CD4-positive, alpha-beta T cell treated with Interleukin-2 at 100 ng/mL for 4 hours (primary cell): ENCODE measurements at regions not wholly inside any gene's neighbourhood (a gene's known extent, or its start where the extent isn't known, plus 50 kb on each side); places are given as distances from the start of the nearest gene placed in this dataset.

Source experiments
- DNase-seq: peaks from one replicate; pipeline ENCODE4 v3.0.0-alpha.2; 2020; ENCODE audit warnings: low spot score

DNA sequence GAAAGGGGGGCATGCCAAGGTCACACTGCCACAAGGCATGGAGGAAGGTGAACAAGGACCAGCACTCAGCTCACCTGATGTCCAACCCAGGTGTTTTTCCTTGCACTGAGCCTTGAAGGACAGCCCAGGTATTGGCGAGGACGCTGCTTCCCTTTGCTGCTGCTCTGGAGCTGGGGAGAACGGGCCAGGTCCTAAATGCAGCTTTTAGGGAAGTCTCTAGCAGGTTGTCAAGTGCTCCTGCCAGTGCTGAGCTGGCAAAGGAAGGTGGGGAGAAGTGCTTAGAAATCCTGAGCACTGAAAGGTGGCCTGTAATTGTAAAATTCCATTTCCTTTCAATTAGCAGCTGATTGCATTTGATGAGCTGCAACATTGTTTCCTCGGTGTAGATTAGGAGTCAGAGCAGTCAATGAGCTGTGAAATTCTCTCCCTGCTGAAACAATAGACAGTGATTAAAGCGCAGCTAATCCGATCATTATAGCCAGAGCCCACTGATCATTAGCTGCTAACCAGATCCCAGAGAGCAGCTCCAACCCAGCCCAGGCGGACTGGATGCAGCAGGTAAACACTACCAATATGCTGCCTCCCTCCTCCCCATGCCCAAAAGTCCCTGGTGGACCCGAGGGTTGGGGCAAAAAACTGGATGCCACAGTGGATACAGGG, 507.6 kb downstream of the INSC start:
- DNase-seq, result no peak

DNA sequence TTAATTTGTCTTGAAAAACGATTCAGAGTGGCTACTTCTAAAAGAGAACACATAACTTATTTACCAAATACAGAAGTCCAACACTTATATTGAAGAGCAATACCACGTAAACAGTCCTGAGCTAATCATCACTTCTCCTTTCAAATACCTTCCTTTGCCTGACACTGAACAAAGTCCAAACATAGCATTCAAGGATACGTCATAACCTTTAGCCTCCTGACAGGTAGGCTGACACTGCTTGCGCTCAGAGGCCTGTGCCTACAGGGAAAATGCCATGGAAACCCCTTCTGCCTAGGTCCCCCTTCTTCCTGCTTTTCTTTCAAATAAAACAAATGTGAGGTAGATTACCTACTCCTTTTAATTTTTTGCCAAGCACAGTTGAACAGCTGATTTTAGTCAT, 510.0 kb downstream of the INSC start:
- DNase-seq, result no peak

DNA sequence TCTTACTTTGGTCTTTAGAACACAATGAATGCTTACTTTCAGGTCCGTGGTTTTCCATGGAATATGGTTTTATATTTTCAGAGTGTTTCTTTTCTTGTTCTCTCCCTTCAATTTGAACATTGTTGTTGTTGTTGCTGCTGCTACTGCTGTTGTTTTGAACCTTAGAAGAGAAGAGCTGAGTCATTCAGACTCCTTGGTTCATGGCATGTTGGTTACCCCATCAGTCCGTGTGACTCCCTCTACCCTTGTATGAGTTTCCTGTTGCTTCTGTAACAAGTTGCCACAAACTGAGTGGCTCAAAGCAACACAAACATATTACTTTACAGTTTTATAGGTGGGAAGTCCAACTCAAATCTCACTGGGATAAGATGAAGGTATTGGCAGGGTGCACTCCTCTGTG, 511.0 kb downstream of the INSC start:
- DNase-seq, result no peak

DNA sequence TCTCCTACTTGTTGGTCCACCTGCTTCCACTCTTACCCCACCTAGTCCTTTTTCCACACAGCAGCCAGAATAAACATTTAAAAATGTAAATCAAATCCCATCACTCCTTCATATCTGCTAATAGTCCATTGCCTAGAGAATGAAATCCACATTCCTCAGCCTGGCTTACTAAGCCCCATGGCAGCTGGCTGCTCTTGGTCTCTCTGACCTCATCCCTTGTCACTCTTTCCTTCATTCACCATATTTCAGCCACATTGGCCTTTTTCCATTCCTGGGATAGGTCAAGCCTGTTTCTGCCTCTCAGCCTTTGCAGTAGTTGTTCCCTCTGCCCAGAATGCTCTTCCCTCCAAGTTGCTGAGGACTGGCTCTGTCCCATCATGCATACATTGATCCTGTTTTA, 512.8 kb downstream of the INSC start:
- DNase-seq, result no peak

DNA sequence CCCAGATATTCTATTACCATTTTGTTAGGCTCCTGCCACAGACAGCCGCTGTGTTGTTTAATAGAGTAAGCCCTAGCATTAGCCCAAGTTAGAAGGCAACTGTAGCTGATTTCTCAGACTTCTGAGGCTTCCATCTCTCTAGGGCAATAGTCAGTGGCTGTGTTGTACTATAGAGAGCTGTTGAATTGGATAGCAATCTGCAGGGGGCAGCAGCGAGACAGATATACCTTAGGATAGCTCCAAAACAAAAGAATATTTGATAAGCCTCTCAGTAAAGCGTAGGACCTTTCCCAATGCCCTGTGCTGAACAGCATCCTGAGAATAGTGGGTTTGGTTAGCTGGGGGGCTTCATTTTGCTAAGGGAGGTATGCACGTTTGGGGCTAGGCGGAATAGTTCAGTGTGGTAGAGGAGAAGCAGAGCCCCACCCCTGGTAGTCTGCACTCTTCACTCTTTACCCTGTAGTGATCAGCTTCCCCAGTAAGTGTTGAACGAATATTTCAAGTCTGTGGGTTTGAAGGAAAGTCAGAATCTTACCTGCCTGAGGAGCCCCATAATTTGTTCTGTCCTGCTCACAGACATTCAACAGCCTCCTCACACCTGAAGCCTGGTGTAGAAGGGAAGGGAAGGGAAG, 515.1 kb downstream of the INSC start:
- no peak for DNase-seq

DNA sequence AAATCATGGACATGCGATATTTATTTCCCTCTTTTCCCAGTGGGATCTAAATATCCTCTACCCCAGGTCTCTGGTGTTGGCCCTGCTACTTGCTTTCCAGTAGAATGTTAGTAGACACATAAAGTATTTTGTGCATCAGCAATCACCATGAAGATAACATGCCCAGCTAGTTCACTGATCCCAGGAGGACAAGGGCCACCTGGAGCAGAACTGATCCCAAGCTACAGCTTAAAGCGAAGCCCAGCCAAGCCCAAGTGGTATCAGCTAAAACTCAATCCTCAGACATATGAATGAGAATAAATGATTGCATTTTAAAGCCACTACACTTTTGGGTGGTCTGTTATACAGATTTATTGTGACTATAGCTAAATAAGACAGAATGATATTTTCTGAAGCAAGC, 516.2 kb downstream of the INSC start:
- DNase-seq, result no peak

DNA sequence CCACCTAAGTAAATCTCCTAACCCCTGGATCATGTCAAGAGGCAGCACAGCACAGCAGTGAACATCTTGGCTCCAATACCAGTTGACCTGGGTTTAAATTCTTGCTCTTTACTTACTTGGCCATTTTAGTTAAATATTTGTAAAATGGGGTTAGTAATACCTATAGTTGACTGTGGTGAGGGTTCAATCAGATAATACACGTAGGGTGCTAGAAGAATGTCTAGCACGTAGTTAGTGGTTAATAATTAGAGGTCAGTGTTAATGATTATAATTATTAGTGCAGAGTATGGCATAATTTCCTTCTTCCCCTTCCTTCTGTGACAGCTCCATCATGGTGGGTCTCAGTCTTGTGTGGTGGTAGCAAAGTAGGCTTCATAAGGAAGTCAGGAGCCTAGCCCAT, 520.8 kb downstream of the INSC start:
- no peak for DNase-seq

DNA sequence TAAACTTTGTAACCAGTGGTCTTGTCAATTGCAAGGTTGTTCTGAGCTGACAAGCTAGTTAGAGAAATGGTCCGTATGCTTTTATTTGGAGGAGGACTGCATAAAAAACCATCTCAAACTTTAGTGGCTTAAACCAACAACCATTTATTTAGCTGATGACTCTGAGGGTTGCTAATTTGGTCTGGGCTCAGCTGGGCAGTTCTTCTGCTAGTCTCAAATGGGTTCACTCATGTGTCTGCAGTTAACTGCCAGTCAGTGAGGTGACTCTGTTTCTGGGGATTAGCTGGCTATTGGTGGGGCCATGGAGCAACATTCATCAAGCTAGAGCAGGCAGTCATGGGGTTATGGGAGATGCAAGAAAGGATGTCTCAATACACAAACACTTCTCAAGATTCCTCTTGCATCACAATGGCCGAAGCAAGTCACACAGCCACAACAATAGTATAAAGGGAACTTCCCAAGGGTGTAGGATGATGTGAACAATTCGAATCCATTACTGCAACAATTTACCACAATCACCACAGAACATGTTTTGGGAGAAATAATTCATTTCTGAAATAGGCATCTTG, 521.9 kb downstream of the INSC start:
- no peak for DNase-seq

DNA sequence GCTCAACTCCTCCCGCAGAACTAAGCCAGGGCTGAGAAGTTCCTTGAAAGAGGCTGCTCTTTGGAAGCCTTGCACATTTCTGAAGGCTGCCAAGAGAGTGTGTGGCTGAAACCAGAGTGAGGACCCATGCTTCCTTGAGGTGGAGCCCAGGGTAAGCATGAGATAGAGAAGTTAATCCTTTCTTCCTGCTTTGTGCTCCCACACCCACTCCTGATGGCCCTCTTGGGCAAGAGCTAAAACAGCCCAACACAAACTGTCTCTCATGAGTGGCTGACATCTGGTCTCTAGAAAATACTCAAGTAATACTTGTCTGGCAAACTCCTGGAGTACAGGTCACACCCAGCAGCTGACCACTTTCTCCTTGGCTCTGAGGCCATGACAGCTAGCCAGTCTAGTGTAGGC, 523.7 kb downstream of the INSC start:
- no peak for DNase-seq

DNA sequence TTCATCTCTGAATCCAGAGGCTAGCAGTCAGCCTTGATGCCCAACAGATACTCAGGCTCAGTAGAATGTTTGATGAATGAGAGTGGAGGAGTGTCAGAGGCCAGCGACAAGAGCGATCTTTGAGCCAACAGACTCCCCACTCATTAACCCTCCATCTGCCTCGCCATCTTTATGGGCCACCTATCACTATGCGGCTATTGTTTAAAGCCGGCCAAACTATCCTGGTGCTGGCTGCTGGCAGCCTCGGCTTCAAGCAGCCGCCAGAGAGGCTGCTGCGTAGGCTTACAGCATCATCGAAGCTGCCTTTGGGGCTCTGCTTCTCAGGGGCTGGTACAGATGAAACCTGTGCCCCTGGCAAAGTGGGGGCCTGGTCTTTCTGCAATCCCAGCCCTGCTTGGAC, 525.6 kb downstream of the INSC start:
- no peak for DNase-seq

DNA sequence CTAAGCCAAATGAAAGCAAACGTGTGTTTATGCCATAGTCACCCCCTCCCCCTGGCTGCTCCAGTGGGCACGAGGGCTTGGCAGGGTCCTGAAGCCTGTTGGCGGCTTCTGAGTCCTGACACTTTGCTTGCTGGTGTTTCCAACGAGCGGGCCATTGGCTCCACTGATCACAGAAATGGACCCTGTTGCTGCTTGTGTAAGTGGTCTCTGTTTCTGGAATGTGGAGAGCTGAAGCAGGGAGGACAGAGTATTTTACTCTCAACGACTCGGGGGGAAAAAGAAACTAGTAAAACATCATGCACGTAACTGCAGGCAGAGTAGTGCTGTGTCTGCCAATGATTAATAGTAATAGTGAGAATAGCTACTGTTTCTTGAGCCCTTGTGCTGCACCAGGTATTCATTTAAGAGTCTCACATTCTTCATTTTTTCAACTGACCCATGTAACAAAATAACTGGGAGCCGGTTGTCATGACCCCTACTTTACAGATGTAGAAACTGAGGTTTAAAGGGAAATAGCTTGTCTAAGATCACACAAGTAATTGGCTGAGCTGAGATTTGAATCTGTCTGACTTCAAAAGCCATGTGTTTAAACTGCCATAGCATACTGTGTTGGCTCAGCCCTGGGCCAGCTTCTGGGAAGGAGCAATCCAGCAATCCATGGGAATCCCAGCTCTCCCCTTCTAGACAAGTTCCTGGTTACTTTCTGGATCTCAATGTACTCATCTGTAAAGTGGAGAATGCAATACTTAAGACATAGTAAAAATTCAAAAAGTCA, 526.7 kb downstream of the INSC start:
- DNase-seq, result no peak

DNA sequence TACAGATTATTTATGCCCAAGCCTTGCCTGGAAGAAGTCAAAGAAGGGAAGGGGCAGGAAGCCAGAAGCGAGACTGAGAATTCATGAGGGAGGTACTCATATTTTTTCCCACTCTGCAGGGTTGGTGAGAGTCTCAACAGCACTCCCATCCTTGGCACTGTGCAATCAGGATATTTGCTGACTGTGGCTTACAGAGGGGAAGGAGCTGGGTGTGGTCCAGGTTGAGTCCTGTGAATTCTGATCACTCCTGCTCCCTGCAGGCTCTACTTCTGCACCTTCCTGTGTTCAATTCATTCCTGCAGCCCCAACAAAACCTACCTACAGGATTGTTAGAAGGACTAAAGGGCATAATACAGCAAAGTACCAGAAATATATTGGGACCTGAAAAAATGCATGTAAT, 530.5 kb downstream of the INSC start:
- DNase-seq, result no peak

DNA sequence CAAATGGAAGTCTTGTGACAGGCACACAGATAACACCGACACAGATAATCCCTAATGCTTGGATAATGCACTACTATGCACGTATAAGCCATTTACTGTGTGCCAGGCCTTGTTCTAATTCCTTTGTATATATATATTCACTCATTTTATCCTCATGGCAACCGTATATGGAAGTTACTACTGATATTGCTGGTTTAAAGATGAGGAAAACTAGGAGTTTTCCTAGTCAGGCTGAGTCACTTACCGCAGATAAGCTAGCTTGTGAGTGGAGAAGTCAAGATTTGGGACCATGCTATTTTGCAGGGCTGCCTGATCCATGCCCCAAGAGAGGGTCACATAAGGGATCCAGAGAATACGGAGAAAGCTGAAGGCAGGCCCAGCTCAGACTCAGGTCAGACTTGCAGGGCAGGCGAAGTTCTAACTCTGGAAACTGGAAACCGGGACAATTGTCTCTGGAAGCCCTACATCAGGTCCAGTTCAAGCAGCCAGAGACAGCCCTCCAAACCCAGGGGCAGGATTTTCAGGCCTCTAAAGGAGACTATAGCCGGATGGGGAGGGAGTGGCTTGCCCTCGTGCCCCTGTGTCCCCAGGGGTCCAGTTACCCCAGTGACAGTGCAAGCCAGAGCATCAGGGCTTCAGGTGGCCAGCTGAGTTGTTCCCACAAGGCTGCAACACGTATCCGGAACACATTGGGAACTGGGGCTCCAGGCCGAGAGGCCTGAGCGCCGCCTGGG, 534.8 kb downstream of the INSC start:
- no peak for DNase-seq

DNA sequence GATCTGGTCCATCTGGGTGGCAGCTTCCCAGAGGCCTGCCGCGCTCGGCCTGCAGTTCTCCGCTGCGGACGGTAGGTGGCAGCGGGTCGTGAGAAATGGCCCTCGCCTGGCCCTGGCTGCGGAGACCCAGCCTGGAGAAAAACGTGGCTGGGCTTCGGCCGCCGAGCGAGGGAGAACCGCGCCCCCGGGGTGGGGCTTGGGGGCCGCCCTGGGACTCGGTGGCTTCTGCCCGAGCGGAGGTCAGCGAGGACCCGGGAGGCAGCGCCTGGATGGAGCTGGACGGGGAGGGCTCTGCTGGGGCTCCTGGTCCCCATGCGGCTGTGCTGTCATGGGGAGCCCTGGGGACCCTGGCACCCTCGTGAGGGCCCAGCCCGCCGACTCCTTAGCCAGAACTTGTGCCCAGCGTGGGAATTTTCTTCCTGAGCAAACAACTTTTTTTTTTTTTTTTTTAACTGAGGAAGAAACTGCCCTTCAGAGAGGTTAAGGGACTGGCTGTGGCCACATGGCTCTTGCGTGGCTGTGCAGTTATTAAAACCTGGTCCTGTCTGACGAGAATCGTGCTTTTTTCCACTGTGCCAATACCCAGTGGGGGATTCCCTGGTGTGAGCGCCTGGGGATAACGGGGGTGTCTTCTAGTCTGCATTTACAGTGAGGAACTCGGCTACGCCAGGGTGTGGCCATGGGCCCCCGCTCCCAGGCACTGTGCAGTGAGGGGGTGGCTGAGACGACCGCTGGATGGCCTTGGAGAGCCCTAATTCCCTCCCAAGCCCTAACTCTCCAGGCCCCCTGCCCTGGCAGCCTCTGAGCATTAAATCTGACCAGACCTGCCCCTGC, 535.6 kb downstream of the INSC start:
- peak; percentile 61 for DNase-seq

DNA sequence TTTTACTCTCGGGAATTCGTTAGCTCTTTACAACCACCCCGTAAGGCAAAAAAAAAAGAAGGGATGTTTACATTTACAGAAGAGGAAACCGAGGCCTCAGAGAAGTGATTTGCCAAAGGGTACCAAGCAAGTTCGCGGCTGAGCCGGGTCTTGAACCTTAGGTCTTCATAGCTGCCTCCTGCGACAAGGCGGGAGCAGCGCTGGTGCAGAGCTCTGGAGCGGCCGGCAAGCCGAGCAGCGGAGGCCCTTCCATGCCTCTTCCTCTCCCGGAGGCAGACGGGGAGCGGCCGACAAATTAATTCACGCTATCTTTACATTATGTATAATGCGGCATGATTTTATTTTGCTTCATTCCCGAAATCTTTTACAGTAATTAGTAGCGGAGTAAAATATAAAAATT, 536.3 kb downstream of the INSC start:
- DNase-seq, result no peak

DNA sequence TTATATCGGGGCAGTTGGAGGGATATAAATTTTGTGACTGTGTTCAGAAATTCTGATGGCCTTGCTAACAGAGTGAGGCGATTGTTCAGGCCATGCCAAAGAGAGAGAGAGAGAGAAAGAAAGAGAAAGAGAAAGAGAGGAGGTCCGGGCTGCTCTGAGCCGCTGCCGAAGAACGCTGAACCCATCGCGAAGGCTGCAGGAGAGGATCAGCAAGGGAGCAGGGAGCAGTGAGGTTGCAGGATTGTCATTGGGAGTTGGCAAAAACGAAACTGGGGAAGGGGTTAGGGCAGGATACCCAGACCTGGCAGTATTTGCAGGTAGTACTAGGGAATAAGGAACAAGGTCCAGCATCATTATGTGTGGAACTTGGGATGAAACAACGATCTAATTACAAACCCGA, 537.1 kb downstream of the INSC start:
- no peak for DNase-seq

DNA sequence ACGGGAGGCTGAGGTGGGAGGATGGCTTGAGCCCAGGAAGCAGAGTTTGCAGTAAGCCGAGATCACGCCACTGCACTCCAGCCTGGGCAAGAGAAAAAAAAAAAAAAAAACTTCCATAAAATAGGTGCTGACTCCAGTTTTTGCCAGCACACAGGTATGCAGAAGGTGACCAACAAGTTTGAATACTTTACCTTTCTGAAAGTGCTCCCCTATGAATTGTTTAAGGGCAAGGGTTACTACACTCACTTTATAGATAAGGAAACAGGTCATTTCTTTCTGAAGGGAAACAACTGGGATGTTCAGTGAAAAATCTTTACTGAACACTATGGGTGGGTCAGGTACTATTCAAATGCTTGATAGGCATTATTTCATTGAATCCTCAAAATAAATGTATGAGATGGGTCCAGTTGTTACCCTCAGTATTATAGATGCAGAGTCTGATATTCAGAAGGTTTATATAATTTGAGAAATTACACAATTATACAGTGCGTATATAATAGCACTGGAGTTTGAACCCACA, 538.5 kb downstream of the INSC start:
- DNase-seq, result no peak

DNA sequence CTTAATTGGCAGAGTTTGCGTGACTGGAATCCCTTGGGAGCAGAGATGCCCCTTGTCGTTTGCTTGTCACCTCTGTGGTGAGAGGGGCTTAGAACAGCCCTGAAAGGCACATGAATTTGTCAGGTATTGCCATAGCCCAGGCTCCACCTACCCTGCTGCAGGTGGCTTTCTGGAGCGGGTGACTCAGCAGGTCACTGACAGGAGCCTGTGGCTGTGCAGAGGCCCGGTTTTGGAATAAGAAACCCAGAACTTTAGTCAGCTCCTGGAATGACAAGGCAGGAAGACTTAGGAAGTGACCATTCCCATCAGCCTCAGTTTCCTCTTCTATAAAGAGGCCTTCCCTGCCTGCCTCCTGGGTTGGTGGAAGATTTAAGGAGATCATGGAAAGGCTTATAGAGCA, 539.7 kb downstream of the INSC start:
- DNase-seq, result no peak

DNA sequence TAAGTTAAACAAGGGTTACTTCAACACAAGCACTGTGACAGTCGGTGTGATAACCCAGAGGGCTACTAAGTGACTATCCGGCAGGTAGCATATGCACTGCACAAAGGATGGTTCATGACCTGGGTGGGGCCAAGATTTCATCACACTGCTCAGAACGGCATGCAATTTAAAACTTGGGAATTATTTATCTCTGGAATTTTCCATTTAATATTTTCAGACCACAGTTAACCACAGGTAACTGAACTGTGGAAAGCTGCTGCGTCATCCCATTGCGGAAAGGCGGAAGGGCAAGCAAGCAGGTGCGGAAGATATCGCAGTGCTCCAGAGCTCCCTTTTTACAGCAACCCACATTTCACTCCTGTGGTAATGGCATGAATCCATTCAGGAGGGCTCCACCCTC, 540.8 kb downstream of the INSC start:
- no peak for DNase-seq

DNA sequence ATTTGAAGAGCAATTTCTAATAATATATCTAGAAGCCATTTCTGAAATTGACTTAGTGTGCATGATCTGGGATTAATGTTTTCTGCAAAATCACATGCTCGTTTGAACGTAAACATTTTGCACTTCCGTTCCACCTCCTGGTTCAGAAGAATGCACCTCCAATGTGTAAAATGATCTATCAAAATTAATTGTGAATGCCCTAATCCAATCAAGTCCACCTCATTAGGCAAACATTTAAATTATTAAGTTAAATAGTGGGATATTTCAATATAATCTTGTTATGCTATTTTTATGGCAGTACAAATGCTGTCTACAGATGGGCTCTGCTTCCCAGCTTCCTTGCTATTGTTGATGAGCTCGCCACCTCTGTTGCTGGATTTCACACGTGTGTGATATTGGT, 542.5 kb downstream of the INSC start:
- no peak for DNase-seq

DNA sequence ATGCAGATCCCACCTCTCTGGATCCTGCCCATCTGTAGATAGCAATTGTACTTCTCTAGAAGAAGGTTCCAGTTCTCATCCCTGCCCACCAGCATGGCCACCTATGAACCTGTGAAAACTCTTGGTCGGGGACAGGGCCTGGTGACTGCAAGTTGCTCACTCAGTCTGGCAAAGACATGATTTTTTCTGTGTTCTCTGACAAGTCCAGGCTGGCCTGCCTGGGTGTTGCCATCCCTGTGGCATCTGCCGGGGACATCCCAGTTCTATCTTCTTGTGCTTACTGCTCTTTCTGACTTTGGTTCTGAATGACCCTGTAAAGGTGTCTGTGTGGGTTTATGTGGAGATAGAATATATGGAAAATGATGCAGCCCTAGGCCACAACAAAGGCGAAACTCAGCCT, 545.8 kb downstream of the INSC start:
- DNase-seq, result no peak
